Heart right ventricle (tissue), 16 donors: ENCODE measurements at regions not wholly inside any gene's neighbourhood (a gene's known extent, or its start where the extent isn't known, plus 50 kb on each side); places are given as distances from the start of the nearest gene placed in this dataset.

ENCODE experiments used
- ATAC-seq, 8 donors: fragments of 200-7000 bp; cut with Tn5 transposase; one replicate each; pipeline ENCODE4 v1.9.1; 2020; ENCODE audit warnings: mild to moderate bottlenecking in 8 of 8, moderate library complexity in 8 of 8, moderate number of reproducible peaks in 1 of 8
- DNase-seq, 2 donors: peaks; one replicate each; pipeline ENCODE4 v3.0.0-alpha.2; 2020
- H3K27ac ChIP-seq, 10 donors: fragments of 200-600 bp; sonication (generic) in 2 of 10; one replicate each; pipeline versions ENCODE4 v1.5.0 to v1.8.0; 2020 to 2022; ENCODE audit warnings: mild to moderate bottlenecking in 3 of 10
- H3K27me3 ChIP-seq, 7 donors: fragments of 200-600 bp; one replicate each; pipeline ENCODE4 v1.8.0; 2021 to 2022; ENCODE audit warnings: mild to moderate bottlenecking in 2 of 7
- H3K36me3 ChIP-seq, 9 donors: fragments of 200-600 bp; sonication (generic) in 1 of 9; one replicate each; pipeline versions ENCODE4 v1.5.0 to v1.8.0; 2020 to 2022; ENCODE audit warnings: mild to moderate bottlenecking in 2 of 9
- H3K4me1 ChIP-seq, 9 donors: fragments of 200-600 bp; sonication (generic) in 1 of 9; one replicate each; pipeline versions ENCODE4 v1.5.0 to v1.8.0; 2020 to 2022; ENCODE audit warnings: mild to moderate bottlenecking in 4 of 9
- H3K4me3 ChIP-seq, 10 donors: fragments of 200-600 bp; sonication (generic) in 2 of 10; one replicate each; pipeline versions ENCODE4 v1.5.0 to v1.8.0; 2020 to 2022; ENCODE audit warnings: mild to moderate bottlenecking in 7 of 10, moderate library complexity in 2 of 10
- H3K9me3 ChIP-seq, 11 donors: fragments of 200-600 bp in 10 of 11; sonication (generic) in 2 of 11; one replicate each; pipeline versions ENCODE4 v1.5.0 to v1.8.0; 2013 to 2022; ENCODE audit warnings: mild to moderate bottlenecking in 2 of 11, control low read depth in 1 of 11, moderate library complexity in 1 of 11
- CTCF ChIP-seq, 9 donors: fragments of 200-600 bp; sonication (generic) in 2 of 9; IDR thresholded peaks; one replicate each; pipeline versions ENCODE4 v1.5.0 to v1.8.0; 2021 to 2022; ENCODE audit warnings: antibody characterized with exemption in 9 of 9, mild to moderate bottlenecking in 5 of 9, moderate library complexity in 1 of 9
- WGBS, 2 donors: extraction: QIAGEN DNeasy Blood & Tissue Kit; methylation state at CpG; one replicate each; pipeline ENCODE4 v1.1.7; 2013; ENCODE audit warnings: inconsistent platforms in 1 of 2; 5-methylcytosine and 5-hydroxymethylcytosine counted together
- intact Hi-C, 10 donors: fragments of 100-400 bp; cut with DNase I; formaldehyde crosslinking; loops; one replicate each; pipeline versions ENCODE4 v1.11.1 to v1.14.2; 2022
- donor health status: Arrhythmogenic right ventricular cardiomyopathy.
- donor health status: ischemic (EF 13 %, LVEDD 7.1; RV severe dilation, severe dysfunction).
- donor health status: healthy with polysubstance abuse.
- donor health status: DM: no; HTN: yes; CAD: no.
- donor health status: DM: no; HTN: no; CAD: no.
- donor health status: ischemic (EF 25% LVEDD 6.9; RV normal size, moderate dysfunction).
- donor health status: ischemic (EF 25% LVEDD 5.7; RV mildly dilated, moderate dysfunction).
- donor health status: healthy.
- donor health status: DM: yes; HTN: yes; CAD: no.
- donor health status: Ischemic cardiomyopathy.
- donor health status: ischemic (EF 35%, LVEDD 5.7; RV mildly dilated, moderate dysfunction).
- donor health status: nonischemic (EF 11% LVEDD 7.7; RV severe dilation, severe dysfunction).
- donor health status: DM: yes; HTN: yes; CAD: no.
- donor health status: PGD.
- donor health status: ischemic (EF 29% LVEDD 5.4; RV normal size, mild dysfunction).
- donor health status: nonischemic (EF 23%, LVEDD 6.1; RV moderate dilation, normal function).

GRCh38 chr13:34757441-34757840, 184.6 kb upstream of the NBEA start:
- no peak for DNase-seq
- H3K27ac ChIP-seq, result no peak overlapping the region
- no peak for TF ChIP-seq CTCF (IDR thresholded peaks at IDR 0.05)
- no peaks in the 10 kb centered on the region for H3K27me3 ChIP-seq
- WGBS, 2 donors, result 90 to 93% methylated on average over 2 of the region's 2 CpGs
- H3K9me3 ChIP-seq, result peaks cover 0 to 18% (median 0%) of the 10 kb centered on the region in 11 donors
- no peak overlapping the region for H3K4me3 ChIP-seq
- no peaks in the 10 kb centered on the region for H3K36me3 ChIP-seq
- ATAC-seq, result no peak
- intact Hi-C loops, result loop anchor here in 1 of 10 donors (10.0 kb wide), 1 partner anchor 397 kb away; no protein-coding TSS in a partner anchor
- H3K4me1 ChIP-seq, result no peaks in the 10 kb centered on the region

- TF ChIP-seq CTCF (IDR thresholded peaks at IDR 0.05), result no peak
- H3K4me1 ChIP-seq, result no peaks in the 10 kb centered on the region
- no peak overlapping the region for H3K4me3 ChIP-seq
- WGBS, 2 donors, result 42 to 98% methylated on average over 2 of the region's 2 CpGs
- intact Hi-C loops, result loop anchor here in 1 of 10 donors (10.0 kb wide), 1 partner anchor 396 kb away; no protein-coding TSS in a partner anchor
- peaks cover 0 to 18% (median 0%) of the 10 kb centered on the region in 11 donors for H3K9me3 ChIP-seq
- H3K36me3 ChIP-seq, result no peaks in the 10 kb centered on the region
- no peaks in the 10 kb centered on the region for H3K27me3 ChIP-seq
- no peak overlapping the region for H3K27ac ChIP-seq
- no peak for ATAC-seq
- DNase-seq, result no peak
These were observed 183.4 kb upstream of the NBEA start for GRCh38 chr13:34758628-34759027.

- Histone ChIP-seq H3K27ac (no peak overlapping the region), H3K9me3 (peaks cover 0 to 9% (median 0%) of the 10 kb centered on the region in 11 donors), H3K4me3 (no peak overlapping the region), H3K4me1 (peaks cover 0 to 7% (median 0%) of the 10 kb centered on the region in 9 donors), H3K36me3 (no peaks in the 10 kb centered on the region), H3K27me3 (no peaks in the 10 kb centered on the region)
- 93 to 98% methylated on average over 2 of the region's 2 CpGs for WGBS, 2 donors
- no peak for DNase-seq
- TF ChIP-seq CTCF (IDR thresholded peaks at IDR 0.05), result no peak
- intact Hi-C loops, result loop anchor here in 1 of 10 donors (10.0 kb wide), 1 partner anchor 122 kb away; no protein-coding TSS in a partner anchor
- ATAC-seq, result no peak
These were observed 179.8 kb upstream of the NBEA start for GRCh38 chr13:34762312-34762711.

GRCh38 chr13:34764246-34764645, 177.8 kb upstream of the NBEA start:
- 73 to 83% methylated on average over 2 of the region's 2 CpGs for WGBS, 2 donors
- H3K27me3 ChIP-seq, result no peaks in the 10 kb centered on the region
- H3K36me3 ChIP-seq, result no peaks in the 10 kb centered on the region
- intact Hi-C loops, result loop anchor here in 1 of 10 donors (10.0 kb wide), 1 partner anchor 121 kb away; no protein-coding TSS in a partner anchor
- H3K27ac ChIP-seq, result no peak overlapping the region
- H3K4me3 ChIP-seq, result no peak overlapping the region
- no peaks in the 10 kb centered on the region for H3K9me3 ChIP-seq
- ATAC-seq, result no peak
- no peak for DNase-seq
- TF ChIP-seq CTCF (IDR thresholded peaks at IDR 0.05), result no peak
- H3K4me1 ChIP-seq, result peaks cover 0 to 7% (median 0%) of the 10 kb centered on the region in 9 donors
